Prostate gland (tissue), 2 donors: ENCODE measurements at regions not wholly inside any gene's neighbourhood (a gene's known extent, or its start where the extent isn't known, plus 50 kb on each side); places are given as distances from the start of the nearest gene placed in this dataset.

Source experiments
- CTCF ChIP-seq, 4 experiments: fragments of 200-600 bp in 2 of 4; fragments of 450-650 bp in 2 of 4; sonication (generic) in 2 of 4; IDR thresholded peaks; 1 replicate in 3 of 4; 2 replicates in 1 of 4; pipeline ENCODE4 v1.5.1; 2016 to 2019; ENCODE audit warnings: antibody characterized with exemption in 4 of 4, mild to moderate bottlenecking in 2 of 4, moderate library complexity in 2 of 4
- POLR2A ChIP-seq: fragments of 450-650 bp; IDR thresholded peaks from one replicate; pipeline ENCODE4 v1.6.1; 2016; ENCODE audit warnings: antibody characterized with exemption, mild to moderate bottlenecking
- POLR2AphosphoS5 ChIP-seq: sonication (generic); formaldehyde crosslinking; IDR thresholded peaks from one replicate; pipeline ENCODE4 v1.6.1; 2017; ENCODE audit warnings: antibody characterized with exemption

DNA sequence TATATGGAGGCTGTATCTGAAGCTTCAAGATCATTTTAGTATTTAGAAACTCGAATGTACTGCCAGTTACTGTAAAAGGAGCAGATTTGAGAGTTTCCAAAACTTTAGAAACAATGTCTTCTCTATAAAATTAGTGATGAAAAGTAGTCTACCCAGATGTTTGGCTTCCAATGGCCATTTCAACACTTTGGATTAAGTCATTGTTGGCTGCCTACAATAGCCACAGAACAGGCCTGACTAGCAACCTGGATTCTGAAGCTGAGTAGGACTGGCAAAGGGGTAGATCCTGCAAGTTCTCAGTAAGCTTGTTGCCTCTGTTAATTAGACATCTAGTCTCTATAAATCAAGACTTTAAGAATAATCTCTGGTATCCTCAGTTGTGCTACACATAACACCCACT lies 239.0 kb upstream of the KCNMB2 start:
- TF ChIP-seq CTCF (IDR thresholded peaks at IDR 0.05) (no peak), POLR2A (no peak), POLR2AphosphoS5 (no peak)
